Trophoblast cell (in vitro differentiated cells and primary cell): ENCODE measurements at regions not wholly inside any gene's neighbourhood (a gene's known extent, or its start where the extent isn't known, plus 50 kb on each side); places are given as distances from the start of the nearest gene placed in this dataset.

Experiments used
- DNase-seq, 2 donors: peaks; one replicate each; pipeline ENCODE4 v3.0.0-alpha.2; 2016
- H2AFZ ChIP-seq: 2 replicates; pipeline ENCODE4 v1.6.1; 2013; ENCODE audit warnings: low read length, moderate library complexity, mild to moderate bottlenecking; ENCODE audit not compliant: insufficient read depth, poor library complexity
- H2AK5ac ChIP-seq: 2 replicates; pipeline ENCODE4 v1.6.1; 2013; ENCODE audit warnings: mild to moderate bottlenecking, low read length
- H2BK120ac ChIP-seq: 2 replicates; pipeline ENCODE4 v1.6.1; 2013; ENCODE audit warnings: low read length, mild to moderate bottlenecking, moderate library complexity; ENCODE audit not compliant: insufficient read depth, poor library complexity
- H2BK12ac ChIP-seq: 2 replicates; pipeline ENCODE4 v1.6.1; 2013; ENCODE audit warnings: mild to moderate bottlenecking, low read length, moderate library complexity
- H2BK5ac ChIP-seq: 2 replicates; pipeline ENCODE4 v1.6.1; 2013; ENCODE audit warnings: low read length, low read depth, moderate library complexity, mild to moderate bottlenecking; ENCODE audit not compliant: poor library complexity
- H3K14ac ChIP-seq: 2 replicates; pipeline ENCODE4 v1.6.1; 2013; ENCODE audit warnings: mild to moderate bottlenecking, low read length
- H3K18ac ChIP-seq: 2 replicates; pipeline ENCODE4 v1.6.1; 2013; ENCODE audit warnings: mild to moderate bottlenecking, low read length
- H3K23ac ChIP-seq: 2 replicates; pipeline ENCODE4 v1.6.1; 2013; ENCODE audit warnings: low read length
- H3K27ac ChIP-seq: 2 replicates; pipeline ENCODE4 v1.5.1; 2013; ENCODE audit warnings: low read depth, mild to moderate bottlenecking, inconsistent platforms, low read length, moderate library complexity
- H3K27me3 ChIP-seq: 2 replicates; pipeline ENCODE4 v1.6.1; 2013; ENCODE audit warnings: inconsistent platforms, mild to moderate bottlenecking, low read length, moderate library complexity; ENCODE audit not compliant: insufficient read depth
- H3K36me3 ChIP-seq, 2 experiments: 1 replicate in 1 of 2; 2 replicates in 1 of 2; pipeline ENCODE4 v1.6.1; 2013; ENCODE audit warnings: low read length in 2 of 2, mild to moderate bottlenecking in 2 of 2, moderate library complexity in 1 of 2; ENCODE audit not compliant: insufficient read depth in 2 of 2, control insufficient read depth in 1 of 2
- H3K4ac ChIP-seq: 2 replicates; pipeline ENCODE4 v1.6.1; 2013; ENCODE audit warnings: low read depth, mild to moderate bottlenecking, low read length, moderate library complexity
- H3K4me1 ChIP-seq, 2 experiments: 1 replicate in 1 of 2; 2 replicates in 1 of 2; pipeline ENCODE4 v1.6.1; 2013; ENCODE audit warnings: low read length in 2 of 2, mild to moderate bottlenecking in 2 of 2, moderate library complexity in 1 of 2; ENCODE audit not compliant: insufficient read depth in 2 of 2, control insufficient read depth in 1 of 2
- H3K4me2 ChIP-seq: 2 replicates; pipeline ENCODE4 v1.6.1; 2013; ENCODE audit warnings: inconsistent platforms, mild to moderate bottlenecking, low read length, moderate library complexity
- H3K4me3 ChIP-seq: 2 replicates; pipeline ENCODE4 v1.5.1; 2013; ENCODE audit warnings: mild to moderate bottlenecking, low read depth, low read length, inconsistent platforms
- H3K79me1 ChIP-seq: one replicate; pipeline ENCODE4 v1.6.1; 2013; ENCODE audit warnings: low read length
- H3K79me2 ChIP-seq: 2 replicates; pipeline ENCODE4 v1.6.1; 2013; ENCODE audit warnings: low read length, mild to moderate bottlenecking; ENCODE audit not compliant: control insufficient read depth, insufficient read depth, poor library complexity
- H3K9ac ChIP-seq: 2 replicates; pipeline ENCODE4 v1.6.1; 2013; ENCODE audit warnings: mild to moderate bottlenecking, low read length
- H3K9me3 ChIP-seq: 2 replicates; pipeline ENCODE4 v1.6.1; 2013; ENCODE audit warnings: low read depth, mild to moderate bottlenecking, control low read depth, inconsistent platforms, low read length; ENCODE audit not compliant: insufficient read depth
- H4K12ac ChIP-seq: 2 replicates; pipeline ENCODE4 v1.6.1; 2013; ENCODE audit warnings: low read depth, mild to moderate bottlenecking, low read length, moderate library complexity
- H4K8ac ChIP-seq: 2 replicates; pipeline ENCODE4 v1.6.1; 2013; ENCODE audit warnings: low read depth, mild to moderate bottlenecking, low read length, moderate library complexity
- H4K91ac ChIP-seq: one replicate; pipeline ENCODE4 v1.6.1; 2013; ENCODE audit warnings: low read depth, mild to moderate bottlenecking, low read length, moderate library complexity
- WGBS: extraction: QIAGEN DNeasy Blood & Tissue Kit; methylation state at CpG from one replicate; pipeline ENCODE4 v1.1.7; 2013; ENCODE audit warnings: missing lambda C conversion rate; ENCODE audit not compliant: insufficient read length, insufficient coverage; ENCODE audit errors: extremely low coverage; 5-methylcytosine and 5-hydroxymethylcytosine counted together

DNA sequence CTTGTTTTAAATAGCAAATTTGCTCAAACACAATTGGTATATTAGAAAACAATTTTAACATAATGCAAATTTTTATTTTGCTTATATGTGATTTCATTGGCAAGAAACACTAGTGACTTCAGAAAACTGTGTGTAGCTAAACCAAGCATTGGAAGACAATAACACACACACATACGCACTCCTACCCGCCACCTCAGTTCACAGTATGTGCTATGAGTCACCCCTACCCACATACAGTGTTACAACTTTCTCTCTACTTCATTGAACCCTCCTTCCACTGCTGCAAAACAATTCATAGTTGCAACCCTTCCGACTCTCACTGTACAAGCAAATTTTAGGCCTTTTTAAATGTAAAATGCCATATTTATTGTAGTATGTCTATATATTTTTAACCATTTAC is 119.9 kb upstream of the THSD7A start:
- no CpG with 5 or more reads among the region's 3 CpGs for WGBS
- no peak overlapping the region for H3K4ac ChIP-seq

DNA sequence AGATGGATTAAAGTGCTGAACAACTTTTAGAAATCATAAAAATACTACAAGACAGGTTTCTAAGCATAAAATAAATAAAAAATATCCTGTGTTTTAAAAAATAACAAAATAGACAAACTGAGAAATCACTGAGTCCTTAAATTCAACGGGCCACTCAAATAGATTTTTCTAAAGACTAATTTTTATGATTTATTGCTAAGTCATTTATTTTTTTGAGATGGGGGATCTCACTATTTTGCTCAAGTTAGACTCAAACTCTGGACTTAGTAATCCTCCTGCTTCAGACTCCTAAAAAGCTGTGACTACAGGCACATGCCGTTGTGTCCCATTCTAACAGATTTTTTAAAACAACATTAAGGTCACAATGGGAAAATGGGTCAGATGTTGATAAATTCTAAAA is 121.0 kb upstream of the THSD7A start:
- Histone ChIP-seq H3K27ac (no peak overlapping the region), H3K79me2 (no peaks in the 10 kb centered on the region), H3K9ac (no peak overlapping the region), H2BK120ac (no peak overlapping the region), H2BK12ac (no peak overlapping the region), H3K36me3 (no peaks in the 10 kb centered on the region), H2AFZ (no peak overlapping the region), H3K4me3 (no peak overlapping the region), H3K27me3 (no peaks in the 10 kb centered on the region), H2BK5ac (no peak overlapping the region), H4K12ac (no peak overlapping the region), H3K23ac (no peak overlapping the region), H3K4me2 (no peak overlapping the region), H4K8ac (no peak overlapping the region), H3K79me1 (no peaks in the 10 kb centered on the region), H3K14ac (no peak overlapping the region), H3K18ac (no peak overlapping the region), H3K4me1 (no peaks in the 10 kb centered on the region), H2AK5ac (no peak overlapping the region), H3K9me3 (peaks cover 2% of the 10 kb centered on the region), H4K91ac (no peak overlapping the region), H3K4ac (no peak overlapping the region)
- DNase-seq = no peak
- no CpG with 5 or more reads among the region's 2 CpGs for WGBS

More for the DNA sequence above, 119.9 kb upstream of the THSD7A start:
- no peak overlapping the region for H3K4me3 ChIP-seq
- H2AK5ac ChIP-seq = no peak overlapping the region
- no peak overlapping the region for H3K14ac ChIP-seq
- no peak overlapping the region for H4K12ac ChIP-seq
- H2AFZ ChIP-seq = no peak overlapping the region
- no peak overlapping the region for H3K18ac ChIP-seq
- peaks cover 2% of the 10 kb centered on the region for H3K9me3 ChIP-seq
- H4K91ac ChIP-seq = no peak overlapping the region
- peak; percentile 23 to 48 for DNase-seq
- H3K4me1 ChIP-seq = no peaks in the 10 kb centered on the region
- no peaks in the 10 kb centered on the region for H3K27me3 ChIP-seq
- H2BK120ac ChIP-seq = no peak overlapping the region
- no peak overlapping the region for H2BK12ac ChIP-seq
- no peaks in the 10 kb centered on the region for H3K79me2 ChIP-seq
- no peak overlapping the region for H3K9ac ChIP-seq
- H3K27ac ChIP-seq = no peak overlapping the region
- no peaks in the 10 kb centered on the region for H3K79me1 ChIP-seq
- no peak overlapping the region for H3K4me2 ChIP-seq
- no peak overlapping the region for H2BK5ac ChIP-seq
- no peak overlapping the region for H4K8ac ChIP-seq
- H3K36me3 ChIP-seq = no peaks in the 10 kb centered on the region
- no peak overlapping the region for H3K23ac ChIP-seq

DNA sequence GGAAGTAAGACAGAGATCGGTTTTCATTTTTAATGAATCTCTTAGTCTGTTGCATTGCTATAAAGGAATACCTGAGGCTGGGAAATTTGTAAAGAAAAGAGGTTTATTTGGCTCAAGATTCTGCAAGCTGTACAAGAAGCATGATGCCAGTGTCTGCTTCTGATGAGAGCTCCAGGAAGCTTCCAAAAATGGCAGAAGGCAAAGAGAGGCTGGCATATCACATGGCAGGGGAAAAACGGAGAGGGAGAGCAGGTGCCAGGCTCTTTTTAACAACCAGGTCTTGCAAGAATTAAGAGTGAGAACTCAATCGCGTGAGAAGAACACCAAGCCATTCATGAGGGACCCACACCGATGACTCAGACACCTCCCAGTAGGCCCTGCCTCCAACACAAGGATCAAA is 125.0 kb upstream of the THSD7A start:
- Histone ChIP-seq H3K23ac (no peak overlapping the region), H2BK5ac (no peak overlapping the region), H2AK5ac (no peak overlapping the region), H3K79me1 (no peaks in the 10 kb centered on the region), H3K9ac (no peak overlapping the region), H3K4me3 (no peak overlapping the region), H3K36me3 (no peaks in the 10 kb centered on the region), H3K4me2 (no peak overlapping the region), H2AFZ (no peak overlapping the region), H3K27ac (no peak overlapping the region), H3K4me1 (no peaks in the 10 kb centered on the region), H2BK120ac (no peak overlapping the region), H3K18ac (no peak overlapping the region), H3K79me2 (no peaks in the 10 kb centered on the region), H3K9me3 (no peaks in the 10 kb centered on the region), H3K27me3 (no peaks in the 10 kb centered on the region), H2BK12ac (no peak overlapping the region), H3K4ac (no peak overlapping the region), H4K12ac (no peak overlapping the region), H4K8ac (no peak overlapping the region), H3K14ac (no peak overlapping the region), H4K91ac (no peak overlapping the region)
- DNase-seq = no peak
- no CpG with 5 or more reads among the region's 5 CpGs for WGBS

- Histone ChIP-seq H2BK120ac (no peak overlapping the region), H2AFZ (no peak overlapping the region), H4K91ac (no peak overlapping the region), H2AK5ac (no peak overlapping the region), H3K23ac (no peak overlapping the region), H4K12ac (no peak overlapping the region), H3K14ac (no peak overlapping the region), H3K4me2 (no peak overlapping the region), H3K27ac (no peak overlapping the region), H2BK5ac (no peak overlapping the region), H3K27me3 (no peaks in the 10 kb centered on the region), H2BK12ac (no peak overlapping the region), H3K79me2 (no peaks in the 10 kb centered on the region), H3K9ac (no peak overlapping the region), H3K79me1 (no peaks in the 10 kb centered on the region), H3K9me3 (no peaks in the 10 kb centered on the region), H3K4me1 (no peaks in the 10 kb centered on the region), H3K4ac (no peak overlapping the region), H3K4me3 (no peak overlapping the region), H4K8ac (no peak overlapping the region), H3K36me3 (no peaks in the 10 kb centered on the region), H3K18ac (no peak overlapping the region)
- no CpG with 5 or more reads among the region's 1 CpG for WGBS
- no peak for DNase-seq
Observed at GRCh38 chr7:11957956-11958355, 126.0 kb upstream of the THSD7A start.
